ENCODE measurements at regions not wholly inside any gene's neighbourhood (a gene's known extent, or its start where the extent isn't known, plus 50 kb on each side); places are given as distances from the start of the nearest gene placed in this dataset.

DNA sequence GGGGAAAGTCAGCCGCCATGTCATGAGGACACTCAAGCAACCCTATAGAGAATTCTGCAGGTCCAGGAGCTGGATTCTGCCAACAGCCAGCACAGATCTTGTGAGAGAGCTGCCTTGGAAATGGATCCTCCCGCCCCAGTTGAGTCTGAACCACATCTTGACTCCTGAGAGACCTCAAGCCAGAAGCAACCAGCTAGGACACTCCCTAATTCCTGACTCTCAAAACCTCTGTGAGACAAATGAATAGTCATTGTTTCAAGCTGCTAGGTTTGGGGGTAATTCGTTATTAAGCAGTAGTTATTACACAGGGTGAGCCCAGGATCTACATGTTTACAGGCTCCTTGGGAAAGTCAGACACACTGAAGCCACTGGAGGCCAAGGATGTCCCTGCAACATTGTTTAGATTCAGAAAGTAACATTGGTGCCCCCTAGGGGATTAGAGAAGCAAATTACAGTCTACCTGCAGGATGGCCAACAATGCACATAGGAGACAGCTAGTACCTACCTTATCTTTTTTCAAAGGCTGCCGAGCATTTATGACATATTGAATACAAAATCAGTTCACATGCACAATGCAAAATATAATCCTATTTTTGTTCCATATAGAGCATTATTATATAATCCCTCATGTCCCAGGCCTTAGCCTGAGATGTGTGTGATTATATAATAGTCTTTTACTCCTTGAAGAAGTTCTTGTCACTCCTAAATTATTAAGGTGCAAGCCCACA is 57.9 kb upstream of the FICD start:
- Histone ChIP-seq H3K4me3 (ENCODE audit: low read length, poor library complexity, severe bottlenecking) (no peak overlapping the region), H3F3A (ENCODE audit: low read depth) (no peaks in the 10 kb centered on the region), H2AFZ (ENCODE audit: low read length) (no peak overlapping the region), H3K79me2 (ENCODE audit: insufficient read depth, low read length) (no peaks in the 10 kb centered on the region), H3K36me3 (ENCODE audit: insufficient read depth, low read length) (no peaks in the 10 kb centered on the region), H3K9me3 (ENCODE audit: insufficient read depth, low read depth, low read length) (no peaks in the 10 kb centered on the region), H3K9ac (ENCODE audit: low read depth, low read length, poor library complexity, severe bottlenecking) (no peak overlapping the region), H3K4me1 (ENCODE audit: insufficient read depth, low read length, poor library complexity, severe bottlenecking) (no peaks in the 10 kb centered on the region), H3K9me2 (replicated peaks; ENCODE audit: low read depth, low read length) (no peaks in the 10 kb centered on the region), H3K4me2 (ENCODE audit: low read depth, low read length, poor library complexity, severe bottlenecking) (no peak overlapping the region), H3K27me3 (ENCODE audit: insufficient read depth, low read length, poor library complexity, severe bottlenecking) (no peaks in the 10 kb centered on the region), H4K20me1 (ENCODE audit: insufficient read depth, low read length, poor library complexity, severe bottlenecking) (no peaks in the 10 kb centered on the region)
- TF ChIP-seq CTCF (conservative IDR thresholded peaks at IDR 0.05; ENCODE audit: low read length) = peak; percentile 87
- TF ChIP-seq EZH2phosphoT487 (IDR thresholded peaks at IDR 0.05; ENCODE audit: borderline replicate concordance) = no peak

- H3K4me1 ChIP-seq (ENCODE audit: insufficient read depth, low read length, poor library complexity, severe bottlenecking) = no peaks in the 10 kb centered on the region
- H3F3A ChIP-seq (ENCODE audit: low read depth) = no peaks in the 10 kb centered on the region
- H3K4me3 ChIP-seq (ENCODE audit: low read length, poor library complexity, severe bottlenecking) = no peak overlapping the region
- H3K36me3 ChIP-seq (ENCODE audit: insufficient read depth, low read length) = no peaks in the 10 kb centered on the region
- no peak overlapping the region for H2AFZ ChIP-seq (ENCODE audit: low read length)
- H3K79me2 ChIP-seq (ENCODE audit: insufficient read depth, low read length) = no peaks in the 10 kb centered on the region
- no peak overlapping the region for H3K4me2 ChIP-seq (ENCODE audit: low read depth, low read length, poor library complexity, severe bottlenecking)
- no peak overlapping the region for H3K9ac ChIP-seq (ENCODE audit: low read depth, low read length, poor library complexity, severe bottlenecking)
- no peaks in the 10 kb centered on the region for H4K20me1 ChIP-seq (ENCODE audit: insufficient read depth, low read length, poor library complexity, severe bottlenecking)
- TF ChIP-seq CTCF (conservative IDR thresholded peaks at IDR 0.05; ENCODE audit: low read length) (no peak), EZH2phosphoT487 (IDR thresholded peaks at IDR 0.05; ENCODE audit: borderline replicate concordance) (no peak)
- H3K9me2 ChIP-seq (replicated peaks; ENCODE audit: low read depth, low read length) = no peaks in the 10 kb centered on the region
- H3K9me3 ChIP-seq (ENCODE audit: insufficient read depth, low read depth, low read length) = no peaks in the 10 kb centered on the region
- H3K27me3 ChIP-seq (ENCODE audit: insufficient read depth, low read length, poor library complexity, severe bottlenecking) = no peaks in the 10 kb centered on the region
These were observed 59.4 kb upstream of the FICD start for GRCh38 chr12:108455706-108456105.

GRCh38 chr12:108454539-108455139 is 60.4 kb upstream of the FICD start:
- Histone ChIP-seq H3K36me3 (ENCODE audit: insufficient read depth, low read length) (no peaks in the 10 kb centered on the region), H2AFZ (ENCODE audit: low read length) (no peak overlapping the region), H3K79me2 (ENCODE audit: insufficient read depth, low read length) (no peaks in the 10 kb centered on the region), H3K9me2 (replicated peaks; ENCODE audit: low read depth, low read length) (no peaks in the 10 kb centered on the region), H3F3A (ENCODE audit: low read depth) (no peaks in the 10 kb centered on the region), H3K9ac (ENCODE audit: low read depth, low read length, poor library complexity, severe bottlenecking) (no peak overlapping the region), H4K20me1 (ENCODE audit: insufficient read depth, low read length, poor library complexity, severe bottlenecking) (no peaks in the 10 kb centered on the region), H3K9me3 (ENCODE audit: insufficient read depth, low read depth, low read length) (no peaks in the 10 kb centered on the region), H3K27me3 (ENCODE audit: insufficient read depth, low read length, poor library complexity, severe bottlenecking) (no peaks in the 10 kb centered on the region), H3K4me2 (ENCODE audit: low read depth, low read length, poor library complexity, severe bottlenecking) (no peak overlapping the region), H3K4me1 (ENCODE audit: insufficient read depth, low read length, poor library complexity, severe bottlenecking) (no peaks in the 10 kb centered on the region), H3K4me3 (ENCODE audit: low read length, poor library complexity, severe bottlenecking) (no peak overlapping the region)
- TF ChIP-seq CTCF (conservative IDR thresholded peaks at IDR 0.05; ENCODE audit: low read length) = no peak
- TF ChIP-seq EZH2phosphoT487 (IDR thresholded peaks at IDR 0.05; ENCODE audit: borderline replicate concordance) = no peak

Data from Loucy (cell line).